ENCODE measurements at regions not wholly inside any gene's neighbourhood (a gene's known extent, or its start where the extent isn't known, plus 50 kb on each side); places are given as distances from the start of the nearest gene placed in this dataset.

DNA sequence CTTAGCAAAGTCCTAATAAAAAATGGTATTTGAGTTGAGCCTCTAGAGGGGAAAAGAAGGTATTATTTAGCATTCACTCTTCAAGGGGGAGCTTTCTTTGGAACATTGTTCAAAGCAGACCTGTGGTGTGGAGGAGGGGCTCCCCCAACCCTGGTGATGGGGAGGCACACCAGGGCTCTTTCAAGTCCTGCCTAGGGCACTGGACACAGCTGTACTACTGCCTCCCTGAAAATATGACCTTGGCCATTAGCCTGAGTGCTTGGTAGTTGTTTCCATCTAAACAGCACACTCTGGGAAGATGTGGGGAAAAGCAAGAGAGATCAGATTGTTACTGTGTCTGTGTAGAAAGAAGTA is 215.1 kb upstream of the CNR1 start:
- TF ChIP-seq, protein P1, sequence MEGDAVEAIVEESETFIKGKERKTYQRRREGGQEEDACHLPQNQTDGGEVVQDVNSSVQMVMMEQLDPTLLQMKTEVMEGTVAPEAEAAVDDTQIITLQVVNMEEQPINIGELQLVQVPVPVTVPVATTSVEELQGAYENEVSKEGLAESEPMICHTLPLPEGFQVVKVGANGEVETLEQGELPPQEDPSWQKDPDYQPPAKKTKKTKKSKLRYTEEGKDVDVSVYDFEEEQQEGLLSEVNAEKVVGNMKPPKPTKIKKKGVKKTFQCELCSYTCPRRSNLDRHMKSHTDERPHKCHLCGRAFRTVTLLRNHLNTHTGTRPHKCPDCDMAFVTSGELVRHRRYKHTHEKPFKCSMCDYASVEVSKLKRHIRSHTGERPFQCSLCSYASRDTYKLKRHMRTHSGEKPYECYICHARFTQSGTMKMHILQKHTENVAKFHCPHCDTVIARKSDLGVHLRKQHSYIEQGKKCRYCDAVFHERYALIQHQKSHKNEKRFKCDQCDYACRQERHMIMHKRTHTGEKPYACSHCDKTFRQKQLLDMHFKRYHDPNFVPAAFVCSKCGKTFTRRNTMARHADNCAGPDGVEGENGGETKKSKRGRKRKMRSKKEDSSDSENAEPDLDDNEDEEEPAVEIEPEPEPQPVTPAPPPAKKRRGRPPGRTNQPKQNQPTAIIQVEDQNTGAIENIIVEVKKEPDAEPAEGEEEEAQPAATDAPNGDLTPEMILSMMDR (IDR thresholded peaks at IDR 0.05; ENCODE audit: insufficient read depth, low read depth, low read length, missing control alignments): no peak
- no peak overlapping the region for H3K4me3 ChIP-seq (ENCODE audit: low read length)
- no peak for DNase-seq (ENCODE audit: low read depth)

DNA sequence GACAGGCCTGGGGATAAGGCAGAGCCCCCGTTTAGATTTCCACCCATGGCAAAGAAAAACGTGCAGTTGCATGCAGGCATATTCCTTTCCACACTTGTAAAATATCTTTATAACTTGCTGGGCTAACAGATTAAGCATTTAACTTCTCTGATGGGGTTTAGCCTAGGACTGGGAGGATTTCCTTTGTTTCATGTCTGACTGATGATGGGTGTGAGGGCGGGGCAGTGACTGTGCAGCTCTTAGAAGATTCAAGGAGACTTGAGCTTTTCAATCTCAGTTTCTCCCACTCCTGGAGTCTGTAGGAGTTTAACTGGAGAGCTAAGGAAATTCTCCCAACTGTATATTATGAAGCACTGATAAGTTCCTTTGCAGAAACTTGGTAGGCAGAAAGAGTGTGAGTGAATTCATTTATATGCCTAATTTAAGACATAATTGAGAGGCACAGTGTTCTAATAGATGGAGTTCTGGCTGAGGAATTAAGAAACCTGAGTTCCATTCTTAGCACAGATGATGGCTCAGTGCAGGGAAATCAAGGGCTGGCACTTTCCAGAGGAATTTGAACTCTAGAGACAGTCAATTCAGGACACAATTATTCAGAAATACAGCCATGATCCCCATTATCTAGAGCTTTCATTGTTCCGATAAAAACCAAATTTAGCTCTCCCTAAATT is 214.6 kb upstream of the CNR1 start:
- H3K4me3 ChIP-seq (ENCODE audit: low read length): no peak overlapping the region
- TF ChIP-seq, protein P1 (IDR thresholded peaks at IDR 0.05; ENCODE audit: insufficient read depth, low read depth, low read length, missing control alignments): no peak
- DNase-seq (ENCODE audit: low read depth): peak; percentile 48

DNA sequence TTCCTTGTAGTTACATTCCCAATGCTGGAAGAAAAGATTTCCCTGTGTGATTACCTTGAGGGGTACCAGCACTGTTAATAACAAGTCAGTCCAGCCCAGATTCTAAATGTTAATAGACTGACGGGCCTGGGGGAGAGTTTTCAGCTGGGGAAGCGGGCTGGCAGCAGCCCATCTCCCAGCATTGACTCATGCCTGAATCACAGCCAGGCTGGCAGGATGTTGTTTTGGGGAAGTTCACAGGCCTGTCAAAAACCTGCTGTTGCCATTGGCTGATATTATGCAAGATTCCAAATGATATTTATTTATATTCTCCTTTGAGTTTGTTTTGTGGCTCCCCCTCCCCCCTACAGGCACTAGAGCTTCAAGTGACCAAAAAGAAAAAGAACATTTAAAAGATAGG is 213.9 kb upstream of the CNR1 start:
- TF ChIP-seq, protein P1 (IDR thresholded peaks at IDR 0.05; ENCODE audit: insufficient read depth, low read depth, low read length, missing control alignments): no peak
- DNase-seq (ENCODE audit: low read depth): peak; percentile 83

DNA sequence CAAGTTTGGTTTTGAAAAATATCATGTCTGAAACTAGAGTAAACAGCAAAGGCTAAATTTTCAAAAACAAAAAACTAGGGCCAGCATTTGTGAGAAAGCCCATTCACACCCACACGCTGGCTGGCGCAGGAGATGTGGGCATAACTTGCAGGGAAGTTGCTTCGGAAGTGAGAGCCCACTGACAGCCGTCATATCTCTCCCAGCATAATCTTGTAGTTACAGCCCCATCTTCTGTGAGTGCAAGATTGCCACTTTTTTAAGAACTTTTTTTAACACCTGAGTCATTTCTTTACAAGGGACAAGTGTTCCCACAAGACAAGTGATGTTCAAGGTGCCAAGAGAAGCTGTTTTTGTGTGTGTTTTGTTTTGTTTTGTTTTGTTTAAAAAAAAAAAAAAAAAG is 212.5 kb upstream of the CNR1 start:
- DNase-seq (ENCODE audit: low read depth): no peak
- TF ChIP-seq, protein P1 (IDR thresholded peaks at IDR 0.05; ENCODE audit: insufficient read depth, low read depth, low read length, missing control alignments): no peak
- no peak overlapping the region for H3K4me3 ChIP-seq (ENCODE audit: low read length)

More for the DNA sequence above, 213.9 kb upstream of the CNR1 start:
- no peak overlapping the region for H3K4me3 ChIP-seq (ENCODE audit: low read length)

DNA sequence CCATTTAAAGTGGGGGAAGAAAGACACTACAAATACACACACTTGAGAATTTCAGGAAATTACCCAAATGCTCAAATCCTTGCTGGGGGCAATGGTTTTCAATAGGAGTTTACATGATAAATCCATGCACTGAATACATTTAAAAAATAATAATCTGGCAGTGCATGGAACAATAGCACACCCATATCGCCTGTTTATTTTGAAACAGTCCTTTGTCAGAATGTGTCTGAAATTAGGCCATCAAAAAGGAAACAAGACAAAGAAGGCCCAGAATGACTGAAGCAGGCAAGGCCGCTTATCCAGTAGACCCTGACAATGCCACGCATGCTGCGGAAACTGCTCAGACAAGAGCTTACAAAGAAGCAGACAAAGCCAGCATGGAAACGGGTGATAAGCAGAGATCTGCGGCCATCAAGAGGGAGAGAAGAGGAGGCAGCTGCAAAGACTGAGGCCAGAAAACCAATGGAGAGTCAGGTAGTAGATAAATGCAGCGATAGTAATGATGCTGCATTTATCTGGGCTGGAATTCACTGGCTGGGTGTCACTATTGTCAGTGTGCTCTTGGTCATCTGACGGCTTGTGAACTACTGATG is 211.9 kb upstream of the CNR1 start:
- no peak for DNase-seq (ENCODE audit: low read depth)
- no peak overlapping the region for H3K4me3 ChIP-seq (ENCODE audit: low read length)
- TF ChIP-seq, protein P1 (IDR thresholded peaks at IDR 0.05; ENCODE audit: insufficient read depth, low read depth, low read length, missing control alignments): no peak

DNA sequence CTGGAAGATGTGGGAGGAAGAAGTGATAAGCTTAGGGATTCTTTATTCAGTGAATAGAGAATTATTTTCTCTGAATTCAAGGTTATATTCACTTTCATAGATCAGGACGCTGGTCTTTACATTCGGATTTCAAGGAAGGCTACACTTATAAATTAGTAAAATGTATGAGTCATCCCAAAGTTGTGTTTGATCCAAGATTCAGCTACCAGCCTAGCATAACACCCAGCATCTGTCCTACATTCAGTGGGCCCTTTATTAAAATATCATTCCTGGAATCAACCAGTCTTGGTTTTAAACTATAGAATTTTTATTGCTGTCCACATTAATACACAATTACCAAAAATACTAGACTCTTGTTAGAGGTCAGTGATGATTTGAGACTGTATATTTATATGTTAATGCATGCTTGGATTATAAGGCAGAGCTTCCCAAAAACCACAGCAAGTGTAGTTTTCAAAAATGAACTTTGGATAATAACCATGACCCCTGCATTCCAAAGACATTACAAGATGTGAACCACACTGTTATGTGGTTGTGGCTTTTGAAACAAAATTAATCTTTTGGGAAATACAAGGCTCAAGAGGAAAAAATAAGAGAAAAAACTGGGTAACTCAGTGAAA is 210.7 kb upstream of the CNR1 start:
- no peak for DNase-seq (ENCODE audit: low read depth)
- H3K4me3 ChIP-seq (ENCODE audit: low read length): no peak overlapping the region
- TF ChIP-seq, protein P1 (IDR thresholded peaks at IDR 0.05; ENCODE audit: insufficient read depth, low read depth, low read length, missing control alignments): no peak
